SK-N-SH treated with all-trans-retinoic acid at 6 μM for 48 hours (cell line): ENCODE measurements at regions not wholly inside any gene's neighbourhood (a gene's known extent, or its start where the extent isn't known, plus 50 kb on each side); places are given as distances from the start of the nearest gene placed in this dataset.

Experiments used
- ATAC-seq: fragments of 200-7000 bp; cut with Tn5 transposase; 3 replicates; pipeline ENCODE4 v1.9.1; 2020; ENCODE audit warnings: mild to moderate bottlenecking, moderate library complexity
- ARNTL ChIP-seq: fragments of 450-650 bp; formaldehyde crosslinking; IDR thresholded peaks from 2 replicates; pipeline ENCODE4 v1.5.0; 2020; ENCODE audit warnings: low read depth, mild to moderate bottlenecking, moderate library complexity, borderline replicate concordance
- BACH2 ChIP-seq: fragments of 250-450 bp; sonication (Bioruptor Pico); IDR thresholded peaks from 2 replicates; pipeline ENCODE4 v1.9.0; 2021; ENCODE audit warnings: mild to moderate bottlenecking, borderline replicate concordance
- CSDC2 ChIP-seq: fragments of 250-450 bp; sonication (Bioruptor Pico); IDR thresholded peaks from 2 replicates; pipeline ENCODE4 v1.5.0; 2020; ENCODE audit warnings: mild to moderate bottlenecking, moderate library complexity
- ESRRG ChIP-seq: fragments of 250-450 bp; sonication (Bioruptor Pico); IDR thresholded peaks from 2 replicates; pipeline ENCODE4 v1.6.1; 2021; ENCODE audit warnings: mild to moderate bottlenecking
- GLIS3 ChIP-seq: fragments of 250-450 bp; sonication (Bioruptor Pico); IDR thresholded peaks from 2 replicates; pipeline ENCODE4 v1.5.0; 2020; ENCODE audit warnings: mild to moderate bottlenecking, moderate library complexity
- ISL1 ChIP-seq: fragments of 250-450 bp; sonication (Bioruptor Pico); IDR thresholded peaks from 2 replicates; pipeline ENCODE4 v2.1.2; 2022; ENCODE audit warnings: mild to moderate bottlenecking, moderate library complexity
- OSR1 ChIP-seq: fragments of 250-450 bp; sonication (Bioruptor Pico); IDR thresholded peaks from 2 replicates; pipeline ENCODE4 v1.8.0; 2022; ENCODE audit warnings: moderate library complexity, mild to moderate bottlenecking, inconsistent platforms
- POU6F1 ChIP-seq: fragments of 250-450 bp; sonication (Bioruptor Pico); IDR thresholded peaks from 2 replicates; pipeline ENCODE4 v1.8.0; 2021; ENCODE audit warnings: low read depth, mild to moderate bottlenecking, moderate library complexity, borderline replicate concordance
- PPARA ChIP-seq: fragments of 250-450 bp; sonication (Bioruptor Pico); IDR thresholded peaks from 2 replicates; pipeline ENCODE4 v1.5.0; 2020; ENCODE audit warnings: mild to moderate bottlenecking, borderline replicate concordance
- RARB ChIP-seq: fragments of 250-450 bp; sonication (Bioruptor Pico); IDR thresholded peaks from 2 replicates; pipeline ENCODE4 v1.8.0; 2021; ENCODE audit warnings: mild to moderate bottlenecking, moderate library complexity
- SNAI2 ChIP-seq: fragments of 250-450 bp; sonication (Bioruptor Pico); IDR thresholded peaks from 2 replicates; pipeline ENCODE4 v1.5.0; 2020; ENCODE audit warnings: mild to moderate bottlenecking, moderate library complexity
- TCF4 ChIP-seq: fragments of 250-450 bp; sonication (Bioruptor Pico); IDR thresholded peaks from 2 replicates; pipeline ENCODE4 v1.8.0; 2021; ENCODE audit warnings: mild to moderate bottlenecking, moderate library complexity, borderline replicate concordance
- TOX ChIP-seq: fragments of 250-450 bp; sonication (Bioruptor Pico); IDR thresholded peaks from 2 replicates; pipeline ENCODE4 v1.8.0; 2021; ENCODE audit warnings: mild to moderate bottlenecking, moderate library complexity, borderline replicate concordance
- ZC3H10 ChIP-seq: fragments of 250-450 bp; sonication (Bioruptor Pico); IDR thresholded peaks from 2 replicates; pipeline ENCODE4 v1.5.1; 2021; ENCODE audit warnings: mild to moderate bottlenecking, moderate library complexity
- ZFP3 ChIP-seq: fragments of 250-450 bp; sonication (Bioruptor Pico); IDR thresholded peaks from 2 replicates; pipeline ENCODE4 v1.5.0; 2020; ENCODE audit warnings: mild to moderate bottlenecking, moderate library complexity
- ZFP30 ChIP-seq: fragments of 450-650 bp; formaldehyde crosslinking; IDR thresholded peaks from 2 replicates; pipeline ENCODE4 v1.5.0; 2022; ENCODE audit warnings: mild to moderate bottlenecking, moderate library complexity
- ZNF565 ChIP-seq: fragments of 450-650 bp; formaldehyde crosslinking; conservative IDR thresholded peaks from 2 replicates; pipeline ENCODE4 v1.5.0; 2020; ENCODE audit warnings: low read depth, mild to moderate bottlenecking, moderate library complexity
- ZNF70 ChIP-seq: fragments of 450-650 bp; formaldehyde crosslinking; IDR thresholded peaks from 2 replicates; pipeline ENCODE4 v1.5.0; 2020; ENCODE audit warnings: mild to moderate bottlenecking, moderate library complexity
- ZNF8 ChIP-seq: fragments of 450-650 bp; formaldehyde crosslinking; IDR thresholded peaks from 2 replicates; pipeline ENCODE4 v1.5.0; 2020; ENCODE audit warnings: mild to moderate bottlenecking, moderate library complexity
- TF ChIP-seq, protein P1 (sequence below): fragments of 250-450 bp; sonication (Bioruptor Pico); IDR thresholded peaks from 2 replicates; pipeline ENCODE4 v1.5.1; 2021; ENCODE audit warnings: mild to moderate bottlenecking, moderate library complexity
- TF ChIP-seq, protein P2 (sequence below): fragments of 250-450 bp; sonication (Bioruptor Pico); IDR thresholded peaks from 2 replicates; pipeline ENCODE4 v1.8.0; 2020; ENCODE audit warnings: mild to moderate bottlenecking, moderate library complexity, borderline replicate concordance
- TF ChIP-seq, protein P3 (sequence below): fragments of 250-450 bp; sonication (Bioruptor Pico); IDR thresholded peaks from 2 replicates; pipeline ENCODE4 v1.5.1; 2020; ENCODE audit warnings: low read depth, mild to moderate bottlenecking, moderate library complexity
- TF ChIP-seq, protein P4 (sequence below): fragments of 250-450 bp; sonication (Bioruptor Pico); IDR thresholded peaks from 2 replicates; pipeline ENCODE4 v1.5.0; 2020; ENCODE audit warnings: mild to moderate bottlenecking, moderate library complexity

DNA sequence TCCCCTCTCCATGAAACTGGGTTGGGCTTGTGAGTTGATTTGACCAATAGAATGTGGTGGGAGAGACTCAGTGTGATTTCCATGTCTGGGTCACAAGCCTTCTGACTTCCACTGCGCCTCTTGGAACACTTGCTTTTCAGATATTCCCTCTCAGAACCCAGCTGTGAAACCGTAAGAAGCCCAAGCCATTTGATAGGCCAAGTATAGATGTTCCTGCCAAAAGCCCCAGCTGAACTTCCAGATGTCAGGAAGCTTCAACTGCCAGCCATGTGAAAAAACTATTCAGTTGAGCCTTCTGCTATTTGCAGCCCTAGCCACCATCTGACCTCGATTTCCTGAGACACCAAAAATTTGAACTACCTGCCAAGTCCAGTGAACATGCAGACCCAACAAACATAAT is 387.8 kb upstream of the GJE1 start (continued):
- TF ChIP-seq, protein P1, sequence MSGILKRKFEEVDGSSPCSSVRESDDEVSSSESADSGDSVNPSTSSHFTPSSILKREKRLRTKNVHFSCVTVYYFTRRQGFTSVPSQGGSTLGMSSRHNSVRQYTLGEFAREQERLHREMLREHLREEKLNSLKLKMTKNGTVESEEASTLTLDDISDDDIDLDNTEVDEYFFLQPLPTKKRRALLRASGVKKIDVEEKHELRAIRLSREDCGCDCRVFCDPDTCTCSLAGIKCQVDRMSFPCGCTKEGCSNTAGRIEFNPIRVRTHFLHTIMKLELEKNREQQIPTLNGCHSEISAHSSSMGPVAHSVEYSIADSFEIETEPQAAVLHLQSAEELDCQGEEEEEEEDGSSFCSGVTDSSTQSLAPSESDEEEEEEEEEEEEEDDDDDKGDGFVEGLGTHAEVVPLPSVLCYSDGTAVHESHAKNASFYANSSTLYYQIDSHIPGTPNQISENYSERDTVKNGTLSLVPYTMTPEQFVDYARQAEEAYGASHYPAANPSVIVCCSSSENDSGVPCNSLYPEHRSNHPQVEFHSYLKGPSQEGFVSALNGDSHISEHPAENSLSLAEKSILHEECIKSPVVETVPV = no peak
- TF ChIP-seq CSDC2 (no peak), ZFP30 (CRISPR knock-in tag) (no peak)

DNA sequence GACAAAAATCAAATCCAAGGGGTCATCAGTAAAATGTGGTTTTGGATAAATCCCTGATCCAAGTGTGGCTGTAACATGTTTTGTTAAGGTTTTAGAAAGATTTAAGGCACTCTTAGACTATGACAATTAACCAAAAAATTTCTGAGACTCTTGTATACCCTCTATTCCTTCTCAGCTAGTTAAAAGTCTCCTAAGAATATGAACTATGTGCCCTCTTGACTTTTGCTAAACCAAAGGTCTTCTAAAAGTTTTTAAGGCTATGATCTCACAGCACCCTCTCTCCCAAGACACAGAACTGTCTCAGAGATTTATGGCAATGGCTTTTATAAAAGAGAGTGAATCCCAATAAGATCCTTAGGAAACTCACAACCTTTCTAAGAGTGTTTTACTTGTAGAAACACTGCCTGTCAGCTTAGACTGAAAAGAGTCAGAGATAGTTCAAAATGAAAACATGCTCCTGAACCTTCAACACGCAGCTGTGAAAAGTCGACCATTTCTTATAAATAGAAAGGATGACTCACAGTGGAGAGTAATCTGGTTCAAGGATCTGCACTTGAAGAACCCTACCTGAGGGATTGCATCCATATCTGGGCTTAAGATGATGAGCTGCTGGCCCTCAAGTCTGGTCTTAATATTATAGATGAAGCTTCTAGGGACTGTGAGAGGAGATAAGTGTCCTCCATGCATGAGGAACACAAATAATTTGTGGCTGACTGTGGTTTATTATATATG is 388.4 kb upstream of the GJE1 start:
- ATAC-seq = no peak
- TF ChIP-seq ZNF70 (CRISPR knock-in tag) = no peak
- no peak for TF ChIP-seq RARB (CRISPR knock-in tag)
- TF ChIP-seq ESRRG (CRISPR knock-in tag) = no peak
- no peak for TF ChIP-seq TCF4 (CRISPR knock-in tag)
- TF ChIP-seq, protein P2, sequence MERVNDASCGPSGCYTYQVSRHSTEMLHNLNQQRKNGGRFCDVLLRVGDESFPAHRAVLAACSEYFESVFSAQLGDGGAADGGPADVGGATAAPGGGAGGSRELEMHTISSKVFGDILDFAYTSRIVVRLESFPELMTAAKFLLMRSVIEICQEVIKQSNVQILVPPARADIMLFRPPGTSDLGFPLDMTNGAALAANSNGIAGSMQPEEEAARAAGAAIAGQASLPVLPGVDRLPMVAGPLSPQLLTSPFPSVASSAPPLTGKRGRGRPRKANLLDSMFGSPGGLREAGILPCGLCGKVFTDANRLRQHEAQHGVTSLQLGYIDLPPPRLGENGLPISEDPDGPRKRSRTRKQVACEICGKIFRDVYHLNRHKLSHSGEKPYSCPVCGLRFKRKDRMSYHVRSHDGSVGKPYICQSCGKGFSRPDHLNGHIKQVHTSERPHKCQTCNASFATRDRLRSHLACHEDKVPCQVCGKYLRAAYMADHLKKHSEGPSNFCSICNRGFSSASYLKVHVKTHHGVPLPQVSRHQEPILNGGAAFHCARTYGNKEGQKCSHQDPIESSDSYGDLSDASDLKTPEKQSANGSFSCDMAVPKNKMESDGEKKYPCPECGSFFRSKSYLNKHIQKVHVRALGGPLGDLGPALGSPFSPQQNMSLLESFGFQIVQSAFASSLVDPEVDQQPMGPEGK (CRISPR knock-in tag) = no peak
- TF ChIP-seq, protein P3, sequence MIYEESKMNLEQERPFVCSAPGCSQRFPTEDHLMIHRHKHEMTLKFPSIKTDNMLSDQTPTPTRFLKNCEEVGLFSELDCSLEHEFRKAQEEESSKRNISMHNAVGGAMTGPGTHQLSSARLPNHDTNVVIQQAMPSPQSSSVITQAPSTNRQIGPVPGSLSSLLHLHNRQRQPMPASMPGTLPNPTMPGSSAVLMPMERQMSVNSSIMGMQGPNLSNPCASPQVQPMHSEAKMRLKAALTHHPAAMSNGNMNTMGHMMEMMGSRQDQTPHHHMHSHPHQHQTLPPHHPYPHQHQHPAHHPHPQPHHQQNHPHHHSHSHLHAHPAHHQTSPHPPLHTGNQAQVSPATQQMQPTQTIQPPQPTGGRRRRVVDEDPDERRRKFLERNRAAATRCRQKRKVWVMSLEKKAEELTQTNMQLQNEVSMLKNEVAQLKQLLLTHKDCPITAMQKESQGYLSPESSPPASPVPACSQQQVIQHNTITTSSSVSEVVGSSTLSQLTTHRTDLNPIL (CRISPR knock-in tag) = no peak
- TF ChIP-seq ISL1 (CRISPR knock-in tag) = no peak
- TF ChIP-seq ZNF8 (CRISPR knock-in tag) = no peak
- no peak for TF ChIP-seq OSR1 (CRISPR knock-in tag)
- no peak for TF ChIP-seq ZFP3 (CRISPR knock-in tag)
- TF ChIP-seq POU6F1 (CRISPR knock-in tag) = no peak
- TF ChIP-seq, protein P4, sequence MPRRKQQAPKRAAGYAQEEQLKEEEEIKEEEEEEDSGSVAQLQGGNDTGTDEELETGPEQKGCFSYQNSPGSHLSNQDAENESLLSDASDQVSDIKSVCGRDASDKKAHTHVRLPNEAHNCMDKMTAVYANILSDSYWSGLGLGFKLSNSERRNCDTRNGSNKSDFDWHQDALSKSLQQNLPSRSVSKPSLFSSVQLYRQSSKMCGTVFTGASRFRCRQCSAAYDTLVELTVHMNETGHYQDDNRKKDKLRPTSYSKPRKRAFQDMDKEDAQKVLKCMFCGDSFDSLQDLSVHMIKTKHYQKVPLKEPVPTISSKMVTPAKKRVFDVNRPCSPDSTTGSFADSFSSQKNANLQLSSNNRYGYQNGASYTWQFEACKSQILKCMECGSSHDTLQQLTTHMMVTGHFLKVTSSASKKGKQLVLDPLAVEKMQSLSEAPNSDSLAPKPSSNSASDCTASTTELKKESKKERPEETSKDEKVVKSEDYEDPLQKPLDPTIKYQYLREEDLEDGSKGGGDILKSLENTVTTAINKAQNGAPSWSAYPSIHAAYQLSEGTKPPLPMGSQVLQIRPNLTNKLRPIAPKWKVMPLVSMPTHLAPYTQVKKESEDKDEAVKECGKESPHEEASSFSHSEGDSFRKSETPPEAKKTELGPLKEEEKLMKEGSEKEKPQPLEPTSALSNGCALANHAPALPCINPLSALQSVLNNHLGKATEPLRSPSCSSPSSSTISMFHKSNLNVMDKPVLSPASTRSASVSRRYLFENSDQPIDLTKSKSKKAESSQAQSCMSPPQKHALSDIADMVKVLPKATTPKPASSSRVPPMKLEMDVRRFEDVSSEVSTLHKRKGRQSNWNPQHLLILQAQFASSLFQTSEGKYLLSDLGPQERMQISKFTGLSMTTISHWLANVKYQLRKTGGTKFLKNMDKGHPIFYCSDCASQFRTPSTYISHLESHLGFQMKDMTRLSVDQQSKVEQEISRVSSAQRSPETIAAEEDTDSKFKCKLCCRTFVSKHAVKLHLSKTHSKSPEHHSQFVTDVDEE (CRISPR knock-in tag) = no peak
- TF ChIP-seq CSDC2 = no peak
- no peak for TF ChIP-seq TOX (CRISPR knock-in tag)
- TF ChIP-seq ZC3H10 (CRISPR knock-in tag) = no peak
- no peak for TF ChIP-seq PPARA
- no peak for TF ChIP-seq ARNTL (CRISPR knock-in tag)
- TF ChIP-seq, all 23 proteins: peak for 0

DNA sequence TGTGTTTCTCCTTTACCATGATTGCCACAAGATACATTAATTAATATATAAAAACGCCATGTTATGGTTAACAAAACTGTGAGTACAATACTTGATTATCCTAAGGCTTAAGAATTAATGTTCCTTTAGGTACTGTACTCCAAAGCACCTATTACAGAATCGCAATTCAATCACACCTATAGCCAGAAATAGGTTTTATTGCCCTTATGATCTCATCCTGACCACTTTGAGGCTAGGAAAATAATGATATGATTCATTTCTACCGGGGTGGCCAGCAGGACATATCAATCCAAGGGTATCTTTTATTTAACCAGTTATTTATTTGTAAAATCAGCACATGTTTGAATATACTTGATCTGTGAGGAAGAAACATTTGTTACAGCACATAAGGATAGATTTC is 396.6 kb upstream of the GJE1 start:
- TF ChIP-seq CSDC2 (no peak), ARNTL (CRISPR knock-in tag) (no peak), BACH2 (CRISPR knock-in tag) (no peak), ZFP3 (CRISPR knock-in tag) (no peak)
- TF ChIP-seq, all 23 proteins: peak for 0
- no peak for ATAC-seq

- ATAC-seq = no peak
- TF ChIP-seq OSR1 (CRISPR knock-in tag) = no peak
- no peak for TF ChIP-seq SNAI2 (CRISPR knock-in tag)
- no peak for TF ChIP-seq ZNF8 (CRISPR knock-in tag)
- TF ChIP-seq ARNTL (CRISPR knock-in tag) = no peak
- TF ChIP-seq BACH2 (CRISPR knock-in tag) = no peak
- no peak for TF ChIP-seq PPARA
- TF ChIP-seq ZNF565 (CRISPR knock-in tag) = no peak
- TF ChIP-seq ZFP3 (CRISPR knock-in tag) = no peak
- no peak for TF ChIP-seq ZFP30 (CRISPR knock-in tag)
- TF ChIP-seq ISL1 (CRISPR knock-in tag) = no peak
- no peak for TF ChIP-seq ESRRG (CRISPR knock-in tag)
- TF ChIP-seq CSDC2 = no peak
- no peak for TF ChIP-seq GLIS3
- TF ChIP-seq, all 23 proteins: peak for 0
These were observed 397.6 kb upstream of the GJE1 start for GRCh38 chr6:141735126-141735525.
